ENCODE measurements at regions not wholly inside any gene's neighbourhood (a gene's known extent, or its start where the extent isn't known, plus 50 kb on each side); places are given as distances from the start of the nearest gene placed in this dataset.

DNA sequence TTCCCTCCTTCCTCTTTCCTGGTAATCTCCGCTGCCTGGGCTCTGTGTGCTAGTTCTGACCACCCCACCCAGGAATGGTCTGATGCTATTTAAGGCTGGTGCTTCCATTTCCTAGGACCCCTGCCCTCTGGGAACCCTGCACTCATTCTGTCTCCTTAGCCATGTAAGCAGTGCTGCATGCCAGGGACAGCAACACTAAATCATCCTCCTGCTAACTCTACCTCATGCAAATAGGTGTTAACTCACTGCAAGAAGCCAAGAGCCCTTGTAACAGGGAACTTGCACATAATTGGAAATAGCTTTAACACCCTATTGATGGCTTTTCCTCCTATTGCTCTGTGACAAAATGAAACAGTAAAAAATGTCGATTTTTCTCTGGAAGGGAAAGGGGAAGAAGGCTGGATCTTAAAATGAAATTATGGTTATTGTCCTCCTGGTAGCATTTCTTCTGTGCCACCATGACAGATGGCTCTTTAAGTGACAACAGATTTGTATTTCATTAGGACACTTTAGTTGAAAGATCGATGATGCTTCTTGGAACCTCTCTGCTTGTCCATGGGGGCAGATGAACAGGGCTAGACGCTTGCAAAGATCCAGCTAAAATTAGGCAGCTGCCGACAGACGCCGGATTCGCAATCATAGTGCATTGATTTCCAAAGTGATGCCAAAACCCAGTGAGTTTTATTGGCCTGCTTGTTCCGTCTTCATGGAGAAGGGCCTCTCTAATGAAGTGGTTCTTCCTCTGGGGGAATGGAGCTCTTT is 551.7 kb downstream of the MATN1 start:
- DNase-seq (ENCODE audit: low spot score in 2 of 2): no peak
- Histone ChIP-seq H3K4me3 (no peak overlapping the region), H3K27ac (no peak overlapping the region), H3K36me3 (no peaks in the 10 kb centered on the region), H3K4me1 (no peaks in the 10 kb centered on the region), H3K27me3 (no peaks in the 10 kb centered on the region), H3K9me3 (no peaks in the 10 kb centered on the region)
- TF ChIP-seq, protein P1, sequence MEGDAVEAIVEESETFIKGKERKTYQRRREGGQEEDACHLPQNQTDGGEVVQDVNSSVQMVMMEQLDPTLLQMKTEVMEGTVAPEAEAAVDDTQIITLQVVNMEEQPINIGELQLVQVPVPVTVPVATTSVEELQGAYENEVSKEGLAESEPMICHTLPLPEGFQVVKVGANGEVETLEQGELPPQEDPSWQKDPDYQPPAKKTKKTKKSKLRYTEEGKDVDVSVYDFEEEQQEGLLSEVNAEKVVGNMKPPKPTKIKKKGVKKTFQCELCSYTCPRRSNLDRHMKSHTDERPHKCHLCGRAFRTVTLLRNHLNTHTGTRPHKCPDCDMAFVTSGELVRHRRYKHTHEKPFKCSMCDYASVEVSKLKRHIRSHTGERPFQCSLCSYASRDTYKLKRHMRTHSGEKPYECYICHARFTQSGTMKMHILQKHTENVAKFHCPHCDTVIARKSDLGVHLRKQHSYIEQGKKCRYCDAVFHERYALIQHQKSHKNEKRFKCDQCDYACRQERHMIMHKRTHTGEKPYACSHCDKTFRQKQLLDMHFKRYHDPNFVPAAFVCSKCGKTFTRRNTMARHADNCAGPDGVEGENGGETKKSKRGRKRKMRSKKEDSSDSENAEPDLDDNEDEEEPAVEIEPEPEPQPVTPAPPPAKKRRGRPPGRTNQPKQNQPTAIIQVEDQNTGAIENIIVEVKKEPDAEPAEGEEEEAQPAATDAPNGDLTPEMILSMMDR (IDR thresholded peaks at IDR 0.05): no peak
- TF ChIP-seq EP300 (IDR thresholded peaks at IDR 0.05): no peak
- no peak for TF ChIP-seq POLR2A (IDR thresholded peaks at IDR 0.05)
- WGBS, 2 donors: 75 to 83% methylated on average over 9 of the region's 9 CpGs

DNA sequence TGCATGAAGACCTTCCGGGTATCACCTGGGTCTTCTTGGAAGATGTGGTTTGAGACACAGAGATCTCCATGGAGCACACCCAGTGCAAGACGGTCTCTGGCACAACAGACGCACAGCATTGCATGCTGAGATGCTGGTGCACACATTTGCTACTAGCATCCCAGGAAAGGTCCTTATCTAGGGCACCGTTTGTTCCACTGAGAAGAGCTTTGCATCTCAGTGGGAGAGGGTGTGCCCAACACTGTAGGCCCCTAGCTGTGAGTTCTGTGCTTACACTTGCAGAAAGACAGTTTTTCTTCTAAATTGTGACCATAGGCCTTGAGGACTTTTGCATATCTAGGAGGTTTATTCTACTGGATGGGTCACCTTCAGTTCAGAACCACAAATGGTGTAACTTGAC is 554.1 kb downstream of the MATN1 start:
- Histone ChIP-seq H3K27ac (no peak overlapping the region), H3K9me3 (no peaks in the 10 kb centered on the region), H3K27me3 (no peaks in the 10 kb centered on the region), H3K4me3 (no peak overlapping the region), H3K36me3 (no peaks in the 10 kb centered on the region), H3K4me1 (no peaks in the 10 kb centered on the region)
- no peak for DNase-seq (ENCODE audit: low spot score in 2 of 2)
- TF ChIP-seq POLR2A (IDR thresholded peaks at IDR 0.05) (no peak), EP300 (IDR thresholded peaks at IDR 0.05) (no peak)
- TF ChIP-seq, protein P1 (IDR thresholded peaks at IDR 0.05): no peak
- 89 to 92% methylated on average over 4 of the region's 4 CpGs for WGBS, 2 donors

DNA sequence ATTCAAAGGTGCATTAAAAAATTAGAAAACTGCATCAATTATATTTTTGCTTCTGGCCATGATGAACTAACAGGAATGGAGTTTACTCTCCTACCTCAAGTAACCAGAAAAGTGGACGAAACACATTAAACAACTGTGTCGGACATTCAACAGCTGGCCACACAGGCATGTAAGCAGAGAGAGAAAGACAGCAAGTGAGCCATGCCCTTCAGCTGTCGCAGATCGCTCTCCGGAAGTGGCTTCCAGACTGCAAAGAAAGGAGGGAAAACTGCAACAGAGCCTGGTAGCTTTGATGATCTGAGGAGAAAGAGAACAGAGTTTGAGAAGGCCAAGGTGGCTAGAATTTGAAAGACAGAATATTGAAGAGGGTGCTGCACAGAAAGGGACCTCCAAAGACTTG is 557.2 kb downstream of the MATN1 start:
- DNase-seq (ENCODE audit: low spot score in 2 of 2): no peak
- TF ChIP-seq EP300 (IDR thresholded peaks at IDR 0.05) (no peak), POLR2A (IDR thresholded peaks at IDR 0.05) (no peak)
- TF ChIP-seq, protein P1 (IDR thresholded peaks at IDR 0.05): no peak
- Histone ChIP-seq H3K4me3 (no peak overlapping the region), H3K27ac (no peak overlapping the region), H3K9me3 (no peaks in the 10 kb centered on the region), H3K4me1 (no peaks in the 10 kb centered on the region), H3K36me3 (no peaks in the 10 kb centered on the region), H3K27me3 (peaks cover 0 to 5% of the 10 kb centered on the region in 2 donors)
- 46 to 53% methylated on average over 5 of the region's 5 CpGs for WGBS, 2 donors

DNA sequence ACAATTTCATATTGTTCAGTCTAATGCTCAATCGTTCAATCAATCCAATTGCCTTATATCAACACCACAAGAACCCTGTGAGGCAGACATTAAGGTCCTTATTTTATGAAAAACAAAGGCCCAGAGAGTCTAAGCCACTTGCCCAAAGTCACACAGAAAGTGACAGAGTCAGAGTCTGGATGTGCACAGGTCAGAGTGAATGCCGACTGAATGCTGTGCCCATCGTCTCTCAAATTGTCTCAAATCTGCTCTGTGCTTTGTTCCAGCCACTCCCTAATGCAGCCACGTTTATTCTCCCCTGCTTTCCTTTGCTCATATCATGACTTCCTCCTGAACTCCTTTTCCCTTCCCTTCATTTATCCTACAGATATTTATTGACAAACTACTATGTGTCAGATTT is 558.3 kb downstream of the MATN1 start:
- DNase-seq (ENCODE audit: low spot score in 2 of 2): no peak
- TF ChIP-seq, protein P1 (IDR thresholded peaks at IDR 0.05): no peak
- TF ChIP-seq POLR2A (IDR thresholded peaks at IDR 0.05) (no peak), EP300 (IDR thresholded peaks at IDR 0.05) (no peak)
- H3K4me3 ChIP-seq: no peak overlapping the region
- H3K27me3 ChIP-seq: peaks cover 0 to 5% of the 10 kb centered on the region in 2 donors
- no peak overlapping the region for H3K27ac ChIP-seq
- WGBS, 2 donors: 61 to 79% methylated on average over 4 of the region's 4 CpGs
- no peaks in the 10 kb centered on the region for H3K4me1 ChIP-seq
- H3K9me3 ChIP-seq: no peaks in the 10 kb centered on the region
- H3K36me3 ChIP-seq: no peaks in the 10 kb centered on the region

- TF ChIP-seq, protein P1 (IDR thresholded peaks at IDR 0.05): no peak
- TF ChIP-seq EP300 (IDR thresholded peaks at IDR 0.05): no peak
- no peak for TF ChIP-seq POLR2A (IDR thresholded peaks at IDR 0.05)
- Histone ChIP-seq H3K27ac (no peak overlapping the region), H3K9me3 (no peaks in the 10 kb centered on the region), H3K27me3 (peaks cover 0 to 5% of the 10 kb centered on the region in 2 donors), H3K4me3 (no peak overlapping the region), H3K4me1 (no peaks in the 10 kb centered on the region), H3K36me3 (no peaks in the 10 kb centered on the region)
- 65 to 68% methylated on average over 4 of the region's 4 CpGs for WGBS, 2 donors
- no peak for DNase-seq (ENCODE audit: low spot score in 2 of 2)
These were observed 558.7 kb downstream of the MATN1 start for GRCh38 chr1:30164693-30165092.
